GM12892 (cell line): ENCODE measurements at regions not wholly inside any gene's neighbourhood (a gene's known extent, or its start where the extent isn't known, plus 50 kb on each side); places are given as distances from the start of the nearest gene placed in this dataset.

Experiments
- POLR2A ChIP-seq: IDR thresholded peaks from 2 replicates; pipeline ENCODE4 v1.6.1; 2011; ENCODE audit warnings: low read depth, low read length, control low read depth
- POLR2AphosphoS5 ChIP-seq: IDR thresholded peaks from 2 replicates; pipeline ENCODE4 v1.6.1; 2011; ENCODE audit warnings: low read depth, low read length, control low read depth

GRCh38 chr9:38486056-38486615 lies 61.9 kb upstream of the IGFBPL1 start:
- TF ChIP-seq POLR2AphosphoS5: no peak
- no peak for TF ChIP-seq POLR2A
